CD4-positive, alpha-beta T cell (primary cell): ENCODE measurements at regions not wholly inside any gene's neighbourhood (a gene's known extent, or its start where the extent isn't known, plus 50 kb on each side); places are given as distances from the start of the nearest gene placed in this dataset.

Experiments used
- ATAC-seq: fragments of 200-7000 bp; cut with Tn5 transposase; one replicate; pipeline ENCODE4 v1.10.0; 2022; ENCODE audit warnings: mild to moderate bottlenecking; ENCODE audit not compliant: poor library complexity
- CTCF ChIA-PET: fragments of 350-600 bp; sonication (Branson Sonifier 250); formaldehyde crosslinking; loops from one replicate; lab custom pipeline; 2021; ENCODE audit warnings: antibody characterized with exemption, inconsistent platforms; lab: Charles Lee
- POLR2A ChIA-PET: fragments of 350-600 bp; sonication (Branson Sonifier 250); formaldehyde crosslinking; loops from one replicate; lab custom pipeline; 2021; ENCODE audit warnings: antibody characterized with exemption, inconsistent platforms; lab: Charles Lee
- DNase-seq, 14 experiments: peaks; one replicate each; pipeline ENCODE4 v3.0.0-alpha.2; 2013 to 2020; ENCODE audit warnings: mixed read lengths in 2 of 14
- H3K27ac ChIP-seq, 2 donors: one replicate each; pipeline versions ENCODE4 v1.5.1 to v1.7.0; 2013; ENCODE audit warnings: low read length in 2 of 2, low read depth in 1 of 2, mild to moderate bottlenecking in 1 of 2
- H3K27me3 ChIP-seq, 2 experiments: 1 replicate in 1 of 2; 2 replicates in 1 of 2; pipeline versions ENCODE4 v1.6.1 to v1.7.0; 2013; ENCODE audit warnings: low read length in 2 of 2, control low read depth in 1 of 2, mild to moderate bottlenecking in 1 of 2, moderate library complexity in 1 of 2; ENCODE audit not compliant: insufficient read depth in 2 of 2, control insufficient read depth in 1 of 2
- H3K36me3 ChIP-seq: one replicate; pipeline ENCODE4 v1.6.1; 2013; ENCODE audit warnings: low read length, control low read depth; ENCODE audit not compliant: insufficient read depth
- H3K4me1 ChIP-seq: one replicate; pipeline ENCODE4 v1.6.1; 2013; ENCODE audit warnings: low read length, control low read depth; ENCODE audit not compliant: insufficient read depth
- H3K4me3 ChIP-seq: one replicate; pipeline ENCODE4 v1.5.1; 2013; ENCODE audit warnings: mild to moderate bottlenecking, low read length, moderate library complexity
- H3K9me3 ChIP-seq, 2 experiments: 1 replicate in 1 of 2; 2 replicates in 1 of 2; pipeline versions ENCODE4 v1.6.1 to v1.7.0; 2013; ENCODE audit warnings: low read length in 2 of 2, mild to moderate bottlenecking in 2 of 2, control low read depth in 1 of 2, moderate library complexity in 1 of 2; ENCODE audit not compliant: control insufficient read depth in 1 of 2, insufficient read depth in 1 of 2
- H3K27ac Mint-ChIP-seq: one replicate; pipeline ENCODE4 v1.8.0; 2020; ENCODE audit warnings: mixed read lengths
- H3K27me3 Mint-ChIP-seq: one replicate; pipeline ENCODE4 v1.8.0; 2021; ENCODE audit warnings: mixed read lengths
- H3K36me3 Mint-ChIP-seq: one replicate; pipeline ENCODE4 v1.8.0; 2021; ENCODE audit warnings: low read depth, mixed read lengths
- H3K4me1 Mint-ChIP-seq: one replicate; pipeline ENCODE4 v1.8.0; 2021; ENCODE audit warnings: low read depth, mixed read lengths
- H3K4me3 Mint-ChIP-seq: one replicate; pipeline ENCODE4 v1.8.0; 2020; ENCODE audit warnings: mild to moderate bottlenecking, mixed read lengths
- H3K9me3 Mint-ChIP-seq: one replicate; pipeline ENCODE4 v1.8.0; 2020; ENCODE audit warnings: mixed read lengths
- CTCF ChIP-seq: fragments of 200-600 bp; IDR thresholded peaks from one replicate; pipeline ENCODE4 v1.8.0; 2022; ENCODE audit warnings: antibody characterized with exemption, mild to moderate bottlenecking
- intact Hi-C, 2 experiments: fragments of 100-400 bp; cut with DNase I in 1 of 2; cut with micrococcal nuclease in 1 of 2; formaldehyde crosslinking; loops; one replicate each; pipeline versions ENCODE4 v1.15.1 to v1.9.0; 2023 to 2025; cut with DNase I, micrococcal nuclease

GRCh38 chr20:55561259-55561658, 444.1 kb downstream of the CBLN4 start:
- Mint-ChIP-seq H3K36me3 (no peaks in the 10 kb centered on the region), H3K4me3 (no peak overlapping the region), H3K27me3 (no peaks in the 10 kb centered on the region), H3K27ac (no peak overlapping the region), H3K9me3 (peaks cover 17% of the 10 kb centered on the region), H3K4me1 (no peaks in the 10 kb centered on the region)
- intact Hi-C loops, result no loop called here
- no peaks in the 10 kb centered on the region for H3K36me3 ChIP-seq
- no peak for TF ChIP-seq CTCF
- POLR2A ChIA-PET, result no interaction called here
- no peaks in the 10 kb centered on the region for H3K4me1 ChIP-seq
- ATAC-seq (no peak), DNase-seq (no peak)
- CTCF ChIA-PET, result no interaction called here
- no peak overlapping the region for H3K27ac ChIP-seq
- H3K4me3 ChIP-seq, result no peak overlapping the region
- H3K9me3 ChIP-seq, result no peaks in the 10 kb centered on the region
- H3K27me3 ChIP-seq, result no peaks in the 10 kb centered on the region

GRCh38 chr20:55557191-55557590, 448.1 kb downstream of the CBLN4 start:
- H3K36me3 Mint-ChIP-seq, result no peaks in the 10 kb centered on the region
- H3K4me3 Mint-ChIP-seq, result no peak overlapping the region
- Histone ChIP-seq H3K27ac (no peak overlapping the region), H3K4me3 (no peak overlapping the region), H3K27me3 (no peaks in the 10 kb centered on the region), H3K4me1 (no peaks in the 10 kb centered on the region), H3K36me3 (no peaks in the 10 kb centered on the region), H3K9me3 (no peaks in the 10 kb centered on the region)
- no peaks in the 10 kb centered on the region for H3K4me1 Mint-ChIP-seq
- H3K9me3 Mint-ChIP-seq, result peaks cover 17% of the 10 kb centered on the region
- no peak overlapping the region for H3K27ac Mint-ChIP-seq
- CTCF ChIA-PET, result no interaction called here
- intact Hi-C loops, result no loop called here
- no peak for TF ChIP-seq CTCF
- ATAC-seq, result no peak
- POLR2A ChIA-PET, result no interaction called here
- DNase-seq, result no peak
- no peaks in the 10 kb centered on the region for H3K27me3 Mint-ChIP-seq

- Mint-ChIP-seq H3K36me3 (no peaks in the 10 kb centered on the region), H3K4me1 (no peaks in the 10 kb centered on the region), H3K9me3 (peaks cover 20% of the 10 kb centered on the region), H3K27me3 (no peaks in the 10 kb centered on the region), H3K27ac (no peak overlapping the region), H3K4me3 (no peak overlapping the region)
- Histone ChIP-seq H3K27ac (no peak overlapping the region), H3K4me3 (no peak overlapping the region), H3K9me3 (peaks cover 3 to 6% of the 10 kb centered on the region in 2 experiments), H3K27me3 (no peaks in the 10 kb centered on the region), H3K36me3 (no peaks in the 10 kb centered on the region), H3K4me1 (no peaks in the 10 kb centered on the region)
- POLR2A ChIA-PET, result no interaction called here
- ATAC-seq (no peak), DNase-seq (no peak)
- intact Hi-C loops, result no loop called here
- TF ChIP-seq CTCF, result no peak
- CTCF ChIA-PET, result no interaction called here
Observed at GRCh38 chr20:55555075-55555650, 450.2 kb downstream of the CBLN4 start.
